HepG2 (cell line): ENCODE measurements at regions not wholly inside any gene's neighbourhood (a gene's known extent, or its start where the extent isn't known, plus 50 kb on each side); places are given as distances from the start of the nearest gene placed in this dataset.

Experiments
- ATF7 ChIP-seq, 2 experiments: fragments of 450-650 bp in 1 of 2; sonication (generic) in 1 of 2; formaldehyde crosslinking in 1 of 2; IDR thresholded peaks; 2 replicates each; pipeline versions ENCODE4 v1.4.0 to v1.6.1; 2016 to 2020; ENCODE audit warnings: antibody characterized with exemption in 1 of 2, mild to moderate bottlenecking in 1 of 2, missing genetic modification reagents in 1 of 2
- ETV5 ChIP-seq: IDR thresholded peaks from 2 replicates; pipeline ENCODE4 v1.6.1; 2018; ENCODE audit warnings: missing biosample characterization, missing genetic modification reagents, inconsistent platforms, borderline replicate concordance
- HNF4A ChIP-seq: sonication (generic); formaldehyde crosslinking; IDR thresholded peaks from 2 replicates; pipeline ENCODE4 v1.4.0; 2020; ENCODE audit warnings: missing genetic modification reagents
- KLF15 ChIP-seq: sonication (generic); formaldehyde crosslinking; IDR thresholded peaks from 2 replicates; pipeline ENCODE4 v1.8.1; 2023; ENCODE audit warnings: borderline replicate concordance, mild to moderate bottlenecking, inconsistent platforms, missing genetic modification reagents, mixed read lengths
- KLF16 ChIP-seq, 2 experiments: sonication (generic) in 1 of 2; formaldehyde crosslinking in 1 of 2; IDR thresholded peaks; 2 replicates each; pipeline versions ENCODE4 v1.6.1 to v1.8.0; 2016 to 2023; ENCODE audit warnings: missing genetic modification reagents in 2 of 2, missing compliant biosample characterization in 1 of 2
- TCF7L2 ChIP-seq: IDR thresholded peaks from 2 replicates; pipeline ENCODE4 v1.6.1; 2011; ENCODE audit warnings: mild to moderate bottlenecking, low read depth, low read length, moderate library complexity
- ZIK1 ChIP-seq: sonication (generic); formaldehyde crosslinking; IDR thresholded peaks from 2 replicates; pipeline ENCODE4 v1.5.0; 2020; ENCODE audit warnings: mild to moderate bottlenecking, low read depth, missing genetic modification reagents, borderline replicate concordance
- ZNF124 ChIP-seq: sonication (generic); formaldehyde crosslinking; IDR thresholded peaks from 2 replicates; pipeline ENCODE4 v1.4.0; 2020; ENCODE audit warnings: missing genetic modification reagents
- ZNF441 ChIP-seq: sonication (generic); formaldehyde crosslinking; IDR thresholded peaks from 2 replicates; pipeline ENCODE4 v1.7.0; 2021; ENCODE audit warnings: missing genetic modification reagents, borderline replicate concordance
- ZNF577 ChIP-seq: sonication (generic); formaldehyde crosslinking; IDR thresholded peaks from 2 replicates; pipeline ENCODE4 v1.4.0; 2020; ENCODE audit warnings: mild to moderate bottlenecking, low read depth, missing genetic modification reagents, borderline replicate concordance
- ZNF614 ChIP-seq: IDR thresholded peaks from 2 replicates; pipeline ENCODE4 v1.6.1; 2018; ENCODE audit warnings: missing biosample characterization, missing genetic modification reagents, inconsistent platforms, borderline replicate concordance
- ZNF652 ChIP-seq: IDR thresholded peaks from 2 replicates; pipeline ENCODE4 v1.6.1; 2016; ENCODE audit warnings: low read depth, borderline replicate concordance
- ZNF660 ChIP-seq: sonication (generic); formaldehyde crosslinking; IDR thresholded peaks from 2 replicates; pipeline ENCODE4 v1.5.1; 2020; ENCODE audit warnings: mild to moderate bottlenecking, low read depth, missing genetic modification reagents, borderline replicate concordance
- ZNF720 ChIP-seq: sonication (generic); formaldehyde crosslinking; IDR thresholded peaks from 2 replicates; pipeline ENCODE4 v1.4.0; 2020; ENCODE audit warnings: missing genetic modification reagents
- ZNF781 ChIP-seq: sonication (generic); formaldehyde crosslinking; IDR thresholded peaks from 2 replicates; pipeline ENCODE4 v1.5.1; 2020; ENCODE audit warnings: borderline replicate concordance, mild to moderate bottlenecking, missing genetic modification reagents; ENCODE audit errors: not compliant biosample characterization
- ZNF790 ChIP-seq: sonication (generic); formaldehyde crosslinking; IDR thresholded peaks from 2 replicates; pipeline ENCODE4 v1.8.0; 2022; ENCODE audit warnings: missing genetic modification reagents, mild to moderate bottlenecking, borderline replicate concordance
- TF ChIP-seq, protein P1 (sequence below): sonication (generic); formaldehyde crosslinking; conservative IDR thresholded peaks from 2 replicates; pipeline ENCODE4 v1.4.0; 2020; ENCODE audit warnings: missing genetic modification reagents
- TF ChIP-seq, protein P2 (sequence below): sonication (generic); formaldehyde crosslinking; IDR thresholded peaks from 2 replicates; pipeline ENCODE4 v1.4.0; 2020; ENCODE audit warnings: mild to moderate bottlenecking, low read depth, missing genetic modification reagents
- TF ChIP-seq, protein P3 (sequence below): IDR thresholded peaks from 2 replicates; pipeline ENCODE4 v1.6.1; 2016; ENCODE audit warnings: missing compliant biosample characterization, missing genetic modification reagents, borderline replicate concordance
- TF ChIP-seq, protein P4 (sequence below): sonication (generic); IDR thresholded peaks from 2 replicates; pipeline ENCODE4 v1.6.1; 2016; ENCODE audit warnings: low read depth, borderline replicate concordance
- TF ChIP-seq, protein P5 (sequence below): sonication (generic); formaldehyde crosslinking; IDR thresholded peaks from 2 replicates; pipeline ENCODE4 v1.9.0; 2021; ENCODE audit warnings: missing genetic modification reagents, borderline replicate concordance
- TF ChIP-seq, protein P6 (sequence below): sonication (generic); formaldehyde crosslinking; IDR thresholded peaks from 2 replicates; pipeline ENCODE4 v1.4.0; 2020; ENCODE audit warnings: mild to moderate bottlenecking, low read depth, missing genetic modification reagents

DNA sequence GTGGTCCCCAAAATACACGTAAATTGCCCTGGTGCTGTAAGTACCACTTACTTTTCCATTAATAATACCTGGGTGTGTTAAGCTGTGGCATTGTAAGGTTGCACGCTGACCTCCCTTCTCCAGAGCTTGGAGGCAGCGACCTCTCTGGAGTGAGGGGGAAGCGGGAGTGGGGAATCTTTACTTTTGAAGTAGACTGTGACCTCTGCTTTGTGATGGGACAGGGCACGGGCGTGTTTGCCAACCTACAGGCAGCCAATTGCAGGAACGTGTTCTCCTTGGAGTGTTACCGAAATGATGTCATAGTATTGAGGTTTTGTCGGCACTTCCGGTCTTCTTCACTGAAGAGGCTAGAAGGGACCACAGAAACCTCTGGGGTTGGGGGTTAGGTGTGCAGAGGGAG lies 227.3 kb upstream of the C2CD4B start (continued):
- TF ChIP-seq KLF16 (CRISPR knock-in tag; IDR thresholded peaks at IDR 0.05) (no peak), ZIK1 (CRISPR knock-in tag) (no peak), ZNF577 (CRISPR knock-in tag) (no peak), ZNF781 (CRISPR knock-in tag) (no peak), HNF4A (0 out of 2 replicates have a peak, but pooled peaks have one; percentile 25), ZNF790 (CRISPR knock-in tag) (no peak), ZNF441 (no peak), ETV5 (CRISPR knock-in tag) (no peak), ATF7 (IDR thresholded peaks at IDR 0.05) (peak; percentile 83), ATF7 (CRISPR knock-in tag; IDR thresholded peaks at IDR 0.05) (peak; percentile 53; the same call in 1 of the 2 replicates), ZNF720 (CRISPR knock-in tag) (no peak), ZNF652 (CRISPR knock-in tag) (no peak), ZNF660 (CRISPR knock-in tag) (no peak), ZNF124 (CRISPR knock-in tag) (no peak), ZNF614 (CRISPR knock-in tag) (no peak), TCF7L2 (no peak), KLF15 (no peak)
- TF ChIP-seq, protein P1, sequence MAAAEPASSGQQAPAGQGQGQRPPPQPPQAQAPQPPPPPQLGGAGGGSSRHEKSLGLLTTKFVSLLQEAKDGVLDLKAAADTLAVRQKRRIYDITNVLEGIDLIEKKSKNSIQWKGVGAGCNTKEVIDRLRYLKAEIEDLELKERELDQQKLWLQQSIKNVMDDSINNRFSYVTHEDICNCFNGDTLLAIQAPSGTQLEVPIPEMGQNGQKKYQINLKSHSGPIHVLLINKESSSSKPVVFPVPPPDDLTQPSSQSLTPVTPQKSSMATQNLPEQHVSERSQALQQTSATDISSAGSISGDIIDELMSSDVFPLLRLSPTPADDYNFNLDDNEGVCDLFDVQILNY (CRISPR knock-in tag), result no peak
- TF ChIP-seq, protein P2, sequence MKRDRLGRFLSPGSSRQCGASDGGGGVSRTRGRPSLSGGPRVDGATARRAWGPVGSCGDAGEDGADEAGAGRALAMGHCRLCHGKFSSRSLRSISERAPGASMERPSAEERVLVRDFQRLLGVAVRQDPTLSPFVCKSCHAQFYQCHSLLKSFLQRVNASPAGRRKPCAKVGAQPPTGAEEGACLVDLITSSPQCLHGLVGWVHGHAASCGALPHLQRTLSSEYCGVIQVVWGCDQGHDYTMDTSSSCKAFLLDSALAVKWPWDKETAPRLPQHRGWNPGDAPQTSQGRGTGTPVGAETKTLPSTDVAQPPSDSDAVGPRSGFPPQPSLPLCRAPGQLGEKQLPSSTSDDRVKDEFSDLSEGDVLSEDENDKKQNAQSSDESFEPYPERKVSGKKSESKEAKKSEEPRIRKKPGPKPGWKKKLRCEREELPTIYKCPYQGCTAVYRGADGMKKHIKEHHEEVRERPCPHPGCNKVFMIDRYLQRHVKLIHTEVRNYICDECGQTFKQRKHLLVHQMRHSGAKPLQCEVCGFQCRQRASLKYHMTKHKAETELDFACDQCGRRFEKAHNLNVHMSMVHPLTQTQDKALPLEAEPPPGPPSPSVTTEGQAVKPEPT, result no peak
- TF ChIP-seq, protein P3, sequence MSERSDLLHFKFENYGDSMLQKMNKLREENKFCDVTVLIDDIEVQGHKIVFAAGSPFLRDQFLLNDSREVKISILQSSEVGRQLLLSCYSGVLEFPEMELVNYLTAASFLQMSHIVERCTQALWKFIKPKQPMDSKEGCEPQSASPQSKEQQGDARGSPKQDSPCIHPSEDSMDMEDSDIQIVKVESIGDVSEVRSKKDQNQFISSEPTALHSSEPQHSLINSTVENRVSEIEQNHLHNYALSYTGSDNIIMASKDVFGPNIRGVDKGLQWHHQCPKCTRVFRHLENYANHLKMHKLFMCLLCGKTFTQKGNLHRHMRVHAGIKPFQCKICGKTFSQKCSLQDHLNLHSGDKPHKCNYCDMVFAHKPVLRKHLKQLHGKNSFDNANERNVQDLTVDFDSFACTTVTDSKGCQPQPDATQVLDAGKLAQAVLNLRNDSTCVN (CRISPR knock-in tag), result no peak
- TF ChIP-seq, protein P4, sequence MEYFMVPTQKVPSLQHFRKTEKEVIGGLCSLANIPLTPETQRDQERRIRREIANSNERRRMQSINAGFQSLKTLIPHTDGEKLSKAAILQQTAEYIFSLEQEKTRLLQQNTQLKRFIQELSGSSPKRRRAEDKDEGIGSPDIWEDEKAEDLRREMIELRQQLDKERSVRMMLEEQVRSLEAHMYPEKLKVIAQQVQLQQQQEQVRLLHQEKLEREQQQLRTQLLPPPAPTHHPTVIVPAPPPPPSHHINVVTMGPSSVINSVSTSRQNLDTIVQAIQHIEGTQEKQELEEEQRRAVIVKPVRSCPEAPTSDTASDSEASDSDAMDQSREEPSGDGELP, result no peak
- TF ChIP-seq, protein P5, sequence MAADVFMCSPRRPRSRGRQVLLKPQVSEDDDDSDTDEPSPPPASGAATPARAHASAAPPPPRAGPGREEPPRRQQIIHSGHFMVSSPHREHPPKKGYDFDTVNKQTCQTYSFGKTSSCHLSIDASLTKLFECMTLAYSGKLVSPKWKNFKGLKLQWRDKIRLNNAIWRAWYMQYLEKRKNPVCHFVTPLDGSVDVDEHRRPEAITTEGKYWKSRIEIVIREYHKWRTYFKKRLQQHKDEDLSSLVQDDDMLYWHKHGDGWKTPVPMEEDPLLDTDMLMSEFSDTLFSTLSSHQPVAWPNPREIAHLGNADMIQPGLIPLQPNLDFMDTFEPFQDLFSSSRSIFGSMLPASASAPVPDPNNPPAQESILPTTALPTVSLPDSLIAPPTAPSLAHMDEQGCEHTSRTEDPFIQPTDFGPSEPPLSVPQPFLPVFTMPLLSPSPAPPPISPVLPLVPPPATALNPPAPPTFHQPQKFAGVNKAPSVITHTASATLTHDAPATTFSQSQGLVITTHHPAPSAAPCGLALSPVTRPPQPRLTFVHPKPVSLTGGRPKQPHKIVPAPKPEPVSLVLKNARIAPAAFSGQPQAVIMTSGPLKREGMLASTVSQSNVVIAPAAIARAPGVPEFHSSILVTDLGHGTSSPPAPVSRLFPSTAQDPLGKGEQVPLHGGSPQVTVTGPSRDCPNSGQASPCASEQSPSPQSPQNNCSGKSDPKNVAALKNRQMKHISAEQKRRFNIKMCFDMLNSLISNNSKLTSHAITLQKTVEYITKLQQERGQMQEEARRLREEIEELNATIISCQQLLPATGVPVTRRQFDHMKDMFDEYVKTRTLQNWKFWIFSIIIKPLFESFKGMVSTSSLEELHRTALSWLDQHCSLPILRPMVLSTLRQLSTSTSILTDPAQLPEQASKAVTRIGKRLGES (CRISPR knock-in tag), result no peak
- TF ChIP-seq, protein P6, sequence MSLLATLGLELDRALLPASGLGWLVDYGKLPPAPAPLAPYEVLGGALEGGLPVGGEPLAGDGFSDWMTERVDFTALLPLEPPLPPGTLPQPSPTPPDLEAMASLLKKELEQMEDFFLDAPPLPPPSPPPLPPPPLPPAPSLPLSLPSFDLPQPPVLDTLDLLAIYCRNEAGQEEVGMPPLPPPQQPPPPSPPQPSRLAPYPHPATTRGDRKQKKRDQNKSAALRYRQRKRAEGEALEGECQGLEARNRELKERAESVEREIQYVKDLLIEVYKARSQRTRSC (CRISPR knock-in tag), result no peak
